Thoracic aorta (tissue), 2 donors: ENCODE measurements at regions not wholly inside any gene's neighbourhood (a gene's known extent, or its start where the extent isn't known, plus 50 kb on each side); places are given as distances from the start of the nearest gene placed in this dataset.

Experiments
- ATAC-seq: fragments of 150-250 bp; one replicate; pipeline ENCODE4 v1.8.0; 2017; ENCODE audit warnings: low read depth; ENCODE audit not compliant: insufficient number of reproducible peaks, low FRiP score
- DNase-seq: peaks from one replicate; pipeline ENCODE4 v3.0.0-alpha.2; 2020; ENCODE audit warnings: low spot score
- H3K27ac ChIP-seq, 2 donors: fragments of 200-600 bp; sonication (generic); 1 replicate in 1 of 2; 2 replicates in 1 of 2; pipeline ENCODE4 v1.5.1; 2016; ENCODE audit warnings: mild to moderate bottlenecking in 2 of 2, moderate library complexity in 2 of 2
- H3K27me3 ChIP-seq: fragments of 200-600 bp; sonication (generic); replicated peaks from 2 replicates; pipeline ENCODE4 v1.6.0; 2016; ENCODE audit warnings: mild to moderate bottlenecking; ENCODE audit not compliant: insufficient read depth
- H3K36me3 ChIP-seq: fragments of 200-600 bp; sonication (generic); one replicate; pipeline ENCODE4 v1.5.1; 2016
- H3K4me1 ChIP-seq, 2 donors: fragments of 200-600 bp; sonication (generic); 1 replicate in 1 of 2; 2 replicates in 1 of 2; pipeline versions ENCODE4 v1.5.1 to v1.6.0; 2016; ENCODE audit warnings: low read depth in 2 of 2, mild to moderate bottlenecking in 1 of 2; ENCODE audit not compliant: control insufficient read depth in 1 of 2
- H3K4me3 ChIP-seq: fragments of 200-600 bp; sonication (generic); 2 replicates; pipeline ENCODE4 v1.5.1; 2016; ENCODE audit warnings: mild to moderate bottlenecking
- H3K9me3 ChIP-seq: fragments of 200-600 bp; sonication (generic); 2 replicates; pipeline ENCODE4 v1.5.1; 2016
- CTCF ChIP-seq: fragments of 200-600 bp; sonication (generic); IDR thresholded peaks from one replicate; pipeline ENCODE4 v1.5.1; 2019; ENCODE audit warnings: antibody characterized with exemption

DNA sequence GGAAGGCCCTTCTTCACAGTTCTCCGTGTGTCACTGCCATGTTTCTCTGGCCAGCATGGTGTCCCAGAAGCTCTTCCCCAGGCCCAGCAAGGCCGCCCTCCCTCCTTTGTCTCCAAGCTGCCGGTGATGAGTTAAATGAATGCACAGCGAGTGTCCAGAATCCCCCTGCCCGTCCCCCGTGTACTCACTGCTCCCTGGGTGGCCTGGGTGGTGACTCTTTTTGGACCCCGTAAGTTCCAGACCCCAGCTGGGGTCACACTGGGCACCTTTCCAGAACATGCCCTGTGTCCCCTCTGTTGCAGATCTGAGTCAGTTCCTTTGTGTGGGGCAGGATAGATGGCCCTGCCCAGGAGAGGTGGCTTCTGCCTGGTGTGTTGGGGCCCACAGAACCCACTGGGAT is 95.0 kb downstream of the MRPL36 start:
- Histone ChIP-seq H3K4me1 (no peaks in the 10 kb centered on the region), H3K36me3 (no peaks in the 10 kb centered on the region), H3K27me3 (no peaks in the 10 kb centered on the region), H3K9me3 (no peaks in the 10 kb centered on the region), H3K4me3 (no peak overlapping the region), H3K27ac (no peak overlapping the region)
- no peak for ATAC-seq
- DNase-seq: no peak
- TF ChIP-seq CTCF: no peak

DNA sequence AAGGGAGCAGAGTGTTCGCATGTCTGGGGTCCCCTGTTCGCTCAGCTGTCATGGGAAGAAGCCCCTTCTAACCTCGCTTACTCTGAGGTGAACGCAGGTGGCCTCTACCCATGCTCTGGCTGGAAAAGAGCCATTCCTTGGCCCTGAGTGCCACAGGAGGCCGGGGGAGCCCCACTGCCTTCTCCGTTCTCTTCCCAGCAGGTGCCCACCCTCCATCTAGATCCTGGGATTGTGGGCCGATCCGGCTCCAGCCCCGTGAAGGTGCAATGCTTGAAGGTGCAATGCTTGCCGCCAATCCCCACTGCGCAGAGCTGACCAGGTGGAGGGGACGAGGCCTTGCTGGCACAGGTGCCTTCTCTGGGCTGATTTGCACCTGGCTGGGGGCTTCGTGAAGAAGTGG is 95.4 kb downstream of the MRPL36 start:
- TF ChIP-seq CTCF: no peak
- no peaks in the 10 kb centered on the region for H3K9me3 ChIP-seq
- H3K27me3 ChIP-seq: no peaks in the 10 kb centered on the region
- H3K4me3 ChIP-seq: no peak overlapping the region
- no peak overlapping the region for H3K27ac ChIP-seq
- ATAC-seq (no peak), DNase-seq (no peak)
- H3K4me1 ChIP-seq: no peaks in the 10 kb centered on the region
- H3K36me3 ChIP-seq: no peaks in the 10 kb centered on the region

DNA sequence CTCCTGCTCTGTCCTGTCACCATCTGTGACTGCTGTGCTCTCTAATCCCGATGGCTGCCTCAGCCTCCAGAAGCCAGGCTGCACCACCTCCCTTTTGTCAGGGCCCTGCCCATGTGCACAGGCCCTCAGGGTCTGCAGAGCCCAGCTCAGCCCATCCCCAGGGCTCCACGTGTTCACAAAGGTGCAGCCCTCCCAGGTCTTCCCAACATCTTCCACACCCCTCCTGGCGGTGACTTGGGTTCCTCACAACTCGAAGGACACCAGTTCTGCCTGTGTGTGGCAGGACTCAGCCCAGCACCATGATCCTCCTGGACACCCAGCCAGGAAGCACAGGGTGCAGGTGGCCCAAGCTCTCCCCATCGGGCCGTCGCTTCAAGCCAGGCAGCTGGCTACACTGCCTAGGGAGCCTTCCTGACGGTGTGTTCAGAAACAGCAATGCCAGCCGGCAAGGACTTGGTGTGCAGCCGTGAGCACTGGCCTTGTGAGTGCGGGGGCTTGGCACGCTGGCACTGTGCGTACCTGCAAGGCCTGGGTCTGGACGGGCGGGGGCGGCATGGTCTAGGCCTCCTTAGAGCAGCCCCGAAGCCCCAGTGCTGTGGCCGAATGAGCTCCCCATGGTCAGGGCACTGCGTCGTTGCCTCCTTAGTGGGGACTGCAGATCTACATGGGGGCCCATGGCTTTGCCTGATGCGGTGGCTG is 96.1 kb downstream of the MRPL36 start:
- Histone ChIP-seq H3K4me1 (no peaks in the 10 kb centered on the region), H3K27ac (no peak overlapping the region), H3K4me3 (no peak overlapping the region), H3K9me3 (no peaks in the 10 kb centered on the region), H3K36me3 (no peaks in the 10 kb centered on the region), H3K27me3 (no peaks in the 10 kb centered on the region)
- no peak for TF ChIP-seq CTCF
- no peak for ATAC-seq
- DNase-seq: no peak

- Histone ChIP-seq H3K27me3 (no peaks in the 10 kb centered on the region), H3K4me1 (no peaks in the 10 kb centered on the region), H3K9me3 (no peaks in the 10 kb centered on the region), H3K4me3 (no peak overlapping the region), H3K27ac (no peak overlapping the region), H3K36me3 (no peaks in the 10 kb centered on the region)
- no peak for TF ChIP-seq CTCF
- ATAC-seq: no peak
- DNase-seq: no peak
Observed at GRCh38 chr5:1702318-1702717, 97.3 kb downstream of the MRPL36 start.

DNA sequence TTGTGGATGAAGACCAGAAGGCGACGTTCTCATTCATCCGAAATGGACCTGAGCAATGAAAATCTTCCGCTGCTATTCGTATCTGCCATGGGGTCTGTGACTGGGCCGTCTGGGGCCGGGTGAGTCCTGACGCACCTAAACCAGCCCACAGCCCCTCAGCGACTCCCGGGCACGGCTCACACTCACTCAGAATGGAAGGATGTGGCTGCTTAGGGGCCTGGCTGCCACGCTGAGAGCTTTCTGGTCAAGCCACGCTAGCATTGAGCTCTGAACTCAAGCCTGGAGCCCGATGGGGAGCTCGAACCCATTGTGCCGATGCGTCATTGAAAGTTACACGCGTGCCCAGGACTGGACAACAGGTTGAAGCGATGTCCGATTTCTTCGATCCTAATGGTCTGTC is 97.8 kb downstream of the MRPL36 start:
- no peak for TF ChIP-seq CTCF
- no peak overlapping the region for H3K27ac ChIP-seq
- no peak for ATAC-seq
- no peaks in the 10 kb centered on the region for H3K27me3 ChIP-seq
- no peak for DNase-seq
- no peak overlapping the region for H3K4me3 ChIP-seq
- no peaks in the 10 kb centered on the region for H3K4me1 ChIP-seq
- no peaks in the 10 kb centered on the region for H3K36me3 ChIP-seq
- no peaks in the 10 kb centered on the region for H3K9me3 ChIP-seq
